ENCODE measurements at regions not wholly inside any gene's neighbourhood (a gene's known extent, or its start where the extent isn't known, plus 50 kb on each side); places are given as distances from the start of the nearest gene placed in this dataset.

DNA sequence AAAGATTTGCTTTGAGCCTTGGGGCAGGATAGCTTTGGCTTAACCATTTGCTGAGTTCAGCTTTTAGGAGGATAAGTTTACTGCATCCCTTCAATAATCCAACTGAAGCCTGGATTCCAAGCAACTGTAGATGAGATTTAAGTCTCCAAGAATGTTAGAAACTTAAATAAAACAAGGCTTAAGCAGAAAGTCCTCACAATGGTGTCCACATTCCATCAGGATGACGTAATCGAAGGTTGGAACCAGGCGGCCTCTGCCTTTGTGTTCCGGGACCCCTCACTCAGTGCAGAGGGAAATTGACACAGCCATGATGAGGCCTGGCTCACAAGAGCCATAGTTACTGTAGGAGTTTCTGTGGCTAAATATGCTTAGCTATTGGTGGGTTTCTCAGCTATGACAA is 260.4 kb downstream of the LPIN1 start:
- TF ChIP-seq CTCF (IDR thresholded peaks at IDR 0.05) (no peak), POLR2A (IDR thresholded peaks at IDR 0.05) (no peak)

Data from Peyer's patch (tissue), 4 donors.